SK-N-MC (cell line): ENCODE measurements at regions not wholly inside any gene's neighbourhood (a gene's known extent, or its start where the extent isn't known, plus 50 kb on each side); places are given as distances from the start of the nearest gene placed in this dataset.
"Not testable (repeated sequence)": the region's sequence is repeated elsewhere in the genome, so short reads cannot be mapped to it uniquely, and the experiment has no call there.

Experiments
- EZH2 ChIP-seq: fragments of 200-600 bp; sonication (generic); IDR thresholded peaks from one replicate; pipeline ENCODE4 v1.6.1; 2017; ENCODE audit warnings: antibody characterized with exemption
- FOXP2 ChIP-seq: optimal IDR thresholded peaks from 2 replicates; pipeline ENCODE3; 2011; ENCODE audit warnings: mild to moderate bottlenecking, moderate library complexity; ENCODE audit not compliant: insufficient read depth; ENCODE audit errors: extremely low read length, control extremely low read depth
- POLR2AphosphoS5 ChIP-seq: IDR thresholded peaks from 2 replicates; pipeline ENCODE4 v1.6.1; 2012; ENCODE audit warnings: mild to moderate bottlenecking, low read depth, low read length, borderline replicate concordance

GRCh38 chr10:22091260-22091659 is 87.7 kb upstream of the DNAJC1 start:
- TF ChIP-seq POLR2AphosphoS5, EZH2, FOXP2: not testable (repeated sequence)
